ENCODE measurements at regions not wholly inside any gene's neighbourhood (a gene's known extent, or its start where the extent isn't known, plus 50 kb on each side); places are given as distances from the start of the nearest gene placed in this dataset.

DNA sequence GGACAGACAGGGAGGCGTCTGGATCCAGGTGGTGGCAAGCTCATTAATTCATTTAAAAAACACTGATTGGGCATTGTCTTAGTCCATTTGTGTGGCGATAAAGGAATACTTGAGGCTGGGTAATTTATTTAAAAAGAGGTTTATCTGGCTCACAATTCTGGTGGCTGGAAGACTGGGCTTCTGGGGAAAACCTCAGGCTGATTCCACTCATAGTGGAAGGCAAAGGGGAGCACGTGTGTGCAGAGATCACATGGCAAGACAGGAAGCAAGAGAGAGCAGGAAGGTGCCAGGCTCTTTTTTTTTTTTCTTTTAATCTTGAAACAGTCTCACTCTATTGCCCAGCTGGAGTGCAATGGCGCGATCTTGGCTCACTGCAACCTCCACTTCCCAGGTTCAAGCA is 100.2 kb upstream of the METTL14 start:
- DNase-seq (no peak), ATAC-seq (ENCODE audit: low read depth) (no peak)
- ChIA-PET POLR2A (ENCODE audit: unreplicated experiment) (no interaction called here), CTCF (no interaction called here)
- Histone ChIP-seq H2BK120ac (ENCODE audit: low read depth, low read length) (no peak overlapping the region), H3K9me1 (ENCODE audit: insufficient read depth, low read length) (no peaks in the 10 kb centered on the region), H3K4ac (ENCODE audit: low read depth, low read length) (no peak overlapping the region), H3K27ac (ENCODE audit: insufficient read depth, low read length) (no peak overlapping the region), H4K8ac (ENCODE audit: low read depth in 2 of 2, low read length in 2 of 2) (no peak overlapping the region), H3K18ac (ENCODE audit: low read depth, low read length) (no peak overlapping the region), H3K4me2 (ENCODE audit: low read depth, low read length) (no peak overlapping the region), H2AFZ (replicated peaks; ENCODE audit: low read length, poor library complexity) (no peak overlapping the region), H3K27me3 (ENCODE audit: control insufficient read depth, insufficient read depth, low read length) (peaks cover 36% of the 10 kb centered on the region), H4K91ac (ENCODE audit: insufficient read depth, low read depth, low read length) (no peak overlapping the region), H3K36me3 (ENCODE audit: control insufficient read depth, insufficient read depth, low read length) (no peaks in the 10 kb centered on the region), H4K5ac (ENCODE audit: low read depth, low read length) (no peak overlapping the region), H2AK5ac (ENCODE audit: low read depth, low read length) (no peak overlapping the region), H3K4me3 (ENCODE audit: insufficient read depth, low read depth, low read length) (no peak overlapping the region), H3K9ac (ENCODE audit: low read depth, low read length) (no peak overlapping the region), H3K56ac (ENCODE audit: extremely low read depth, insufficient read depth, low read length) (no peak overlapping the region), H3K23ac (ENCODE audit: low read depth, low read length) (no peak overlapping the region), H3K9me3 (ENCODE audit: control insufficient read depth, insufficient read depth, low read length) (no peaks in the 10 kb centered on the region), H3K79me1 (ENCODE audit: low read depth in 1 of 2, low read length in 2 of 2) (no peaks in the 10 kb centered on the region), H2BK15ac (ENCODE audit: low read depth, low read length) (no peak overlapping the region), H3K4me1 (ENCODE audit: control insufficient read depth, insufficient read depth, low read length) (peaks cover 4% of the 10 kb centered on the region; the same call in 1 of the 2 replicates), H2AK9ac (replicated peaks; ENCODE audit: low read depth, low read length, poor library complexity) (no peak overlapping the region), H4K20me1 (ENCODE audit: insufficient read depth, low read length) (no peaks in the 10 kb centered on the region), H2BK5ac (ENCODE audit: low read depth, low read length, poor library complexity, severe bottlenecking) (no peak overlapping the region), H3K14ac (replicated peaks; ENCODE audit: low read depth, low read length) (no peak overlapping the region), H2BK20ac (ENCODE audit: low read depth, low read length) (no peak overlapping the region)
- no TSS peak for BruUV-seq (replicated peaks)
- TF ChIP-seq RFX5 (IDR thresholded peaks at IDR 0.05; ENCODE audit: low read depth, low read length), result no peak
- intact Hi-C loops (cut with micrococcal nuclease), result no loop called here
- WGBS, 2 experiments (ENCODE audit: extremely low coverage in 2 of 2, insufficient read length in 1 of 2), result no CpG with 5 or more reads among the region's 5 CpGs
- dilution Hi-C loops (cut with HindIII; ENCODE audit: low sequenced_read_pairs, unreplicated experiment), result no loop called here
- in situ Hi-C loops (cut with MboI; ENCODE audit: low sequenced_read_pairs), result no loop called here

Data from IMR-90 (cell line).